Esophagus muscularis mucosa (tissue), 4 donors: ENCODE measurements at regions not wholly inside any gene's neighbourhood (a gene's known extent, or its start where the extent isn't known, plus 50 kb on each side); places are given as distances from the start of the nearest gene placed in this dataset.

ENCODE experiments used
- DNase-seq: peaks from one replicate; pipeline ENCODE4 v3.0.0-alpha.2; 2017; ENCODE audit errors: extremely low spot score
- H3K27ac ChIP-seq, 4 donors: fragments of 200-600 bp; sonication (generic); replicated peaks in 1 of 4; 1 replicate in 3 of 4; 2 replicates in 1 of 4; pipeline ENCODE4 v1.5.1; 2016 to 2019; ENCODE audit warnings: mild to moderate bottlenecking in 1 of 4
- H3K27me3 ChIP-seq, 4 donors: fragments of 200-600 bp; sonication (generic); one replicate each; pipeline versions ENCODE4 v1.5.1 to v1.6.0; 2016 to 2019
- H3K36me3 ChIP-seq, 4 donors: fragments of 200-600 bp; sonication (generic); one replicate each; pipeline ENCODE4 v1.5.1; 2016 to 2019
- H3K4me1 ChIP-seq, 4 donors: fragments of 200-600 bp; sonication (generic); one replicate each; pipeline ENCODE4 v1.5.1; 2016 to 2019
- H3K4me3 ChIP-seq, 4 donors: fragments of 200-600 bp; sonication (generic); 1 replicate in 2 of 4; 2 replicates in 2 of 4; pipeline ENCODE4 v1.5.1; 2016 to 2019; ENCODE audit warnings: mild to moderate bottlenecking in 4 of 4, moderate library complexity in 1 of 4
- H3K9me3 ChIP-seq, 4 donors: fragments of 200-600 bp; sonication (generic); 1 replicate in 3 of 4; 2 replicates in 1 of 4; pipeline ENCODE4 v1.5.1; 2016 to 2019
- EP300 ChIP-seq: sonication (generic); formaldehyde crosslinking; IDR thresholded peaks from one replicate; pipeline ENCODE4 v1.6.1; 2017; ENCODE audit warnings: antibody characterized with exemption
- POLR2A ChIP-seq: fragments of 450-650 bp; IDR thresholded peaks from one replicate; pipeline ENCODE4 v1.6.1; 2017; ENCODE audit warnings: antibody characterized with exemption, moderate library complexity, mild to moderate bottlenecking, low read depth
- POLR2AphosphoS5 ChIP-seq, 2 donors: sonication (generic); formaldehyde crosslinking; IDR thresholded peaks; one replicate each; pipeline ENCODE4 v1.6.1; 2017; ENCODE audit warnings: antibody characterized with exemption in 2 of 2
- WGBS: methylation state at CpG from one replicate; pipeline ENCODE4 v1.1.5; 2018; 5-methylcytosine and 5-hydroxymethylcytosine counted together
- intact Hi-C: fragments of 100-400 bp; cut with DNase I; formaldehyde crosslinking; loops from one replicate; pipeline ENCODE4 v1.15.1; 2023
- TF ChIP-seq, protein P1 (sequence below), 3 experiments: fragments of 200-600 bp in 2 of 3; fragments of 450-650 bp in 1 of 3; sonication (generic) in 2 of 3; IDR thresholded peaks; one replicate each; pipeline ENCODE4 v1.5.1; 2017 to 2019; ENCODE audit warnings: antibody characterized with exemption in 3 of 3, mild to moderate bottlenecking in 2 of 3, moderate library complexity in 1 of 3

DNA sequence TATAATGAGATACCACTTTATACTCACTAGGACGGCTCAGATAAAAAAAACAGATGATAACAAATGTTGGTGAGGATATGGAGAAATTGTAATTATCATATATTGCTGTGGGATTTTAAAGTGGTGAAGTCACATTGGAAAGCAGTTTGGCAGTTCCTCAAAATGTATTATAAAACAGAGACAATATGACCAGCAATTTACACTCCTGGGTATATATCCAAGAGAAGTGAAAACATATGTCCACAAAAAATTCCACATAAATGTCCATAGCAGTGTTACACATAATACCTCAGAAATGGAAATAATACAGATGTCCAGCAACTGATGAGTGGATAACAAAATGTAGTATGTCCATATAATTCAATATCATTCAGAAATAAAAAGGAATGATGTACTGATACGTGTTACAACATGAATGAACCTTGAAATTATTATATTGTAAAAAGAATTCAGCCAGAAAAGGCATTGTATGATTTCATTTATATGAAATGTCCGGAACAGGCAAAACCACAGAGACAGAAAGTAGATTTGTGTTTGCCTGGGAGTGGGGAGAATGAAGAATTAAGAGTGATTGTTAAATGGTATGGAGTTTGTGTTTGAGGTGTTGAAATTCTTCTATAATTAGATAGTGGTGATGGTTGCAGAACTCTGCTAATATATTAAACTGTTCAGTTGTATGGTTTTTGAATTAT is 220.9 kb downstream of the SLC7A11 start:
- DNase-seq = no peak
- no peaks in the 10 kb centered on the region for H3K27me3 ChIP-seq
- TF ChIP-seq EP300 = no peak
- TF ChIP-seq POLR2A = no peak
- no peak for TF ChIP-seq POLR2AphosphoS5 (IDR thresholded peaks at IDR 0.05)
- TF ChIP-seq, protein P1, sequence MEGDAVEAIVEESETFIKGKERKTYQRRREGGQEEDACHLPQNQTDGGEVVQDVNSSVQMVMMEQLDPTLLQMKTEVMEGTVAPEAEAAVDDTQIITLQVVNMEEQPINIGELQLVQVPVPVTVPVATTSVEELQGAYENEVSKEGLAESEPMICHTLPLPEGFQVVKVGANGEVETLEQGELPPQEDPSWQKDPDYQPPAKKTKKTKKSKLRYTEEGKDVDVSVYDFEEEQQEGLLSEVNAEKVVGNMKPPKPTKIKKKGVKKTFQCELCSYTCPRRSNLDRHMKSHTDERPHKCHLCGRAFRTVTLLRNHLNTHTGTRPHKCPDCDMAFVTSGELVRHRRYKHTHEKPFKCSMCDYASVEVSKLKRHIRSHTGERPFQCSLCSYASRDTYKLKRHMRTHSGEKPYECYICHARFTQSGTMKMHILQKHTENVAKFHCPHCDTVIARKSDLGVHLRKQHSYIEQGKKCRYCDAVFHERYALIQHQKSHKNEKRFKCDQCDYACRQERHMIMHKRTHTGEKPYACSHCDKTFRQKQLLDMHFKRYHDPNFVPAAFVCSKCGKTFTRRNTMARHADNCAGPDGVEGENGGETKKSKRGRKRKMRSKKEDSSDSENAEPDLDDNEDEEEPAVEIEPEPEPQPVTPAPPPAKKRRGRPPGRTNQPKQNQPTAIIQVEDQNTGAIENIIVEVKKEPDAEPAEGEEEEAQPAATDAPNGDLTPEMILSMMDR (IDR thresholded peaks at IDR 0.05) = no peak
- H3K27ac ChIP-seq = no peak overlapping the region
- intact Hi-C loops = no loop called here
- H3K36me3 ChIP-seq = no peaks in the 10 kb centered on the region
- H3K9me3 ChIP-seq = no peaks in the 10 kb centered on the region
- 52% methylated on average over 3 of the region's 3 CpGs for WGBS
- H3K4me1 ChIP-seq = no peaks in the 10 kb centered on the region
- no peak overlapping the region for H3K4me3 ChIP-seq

DNA sequence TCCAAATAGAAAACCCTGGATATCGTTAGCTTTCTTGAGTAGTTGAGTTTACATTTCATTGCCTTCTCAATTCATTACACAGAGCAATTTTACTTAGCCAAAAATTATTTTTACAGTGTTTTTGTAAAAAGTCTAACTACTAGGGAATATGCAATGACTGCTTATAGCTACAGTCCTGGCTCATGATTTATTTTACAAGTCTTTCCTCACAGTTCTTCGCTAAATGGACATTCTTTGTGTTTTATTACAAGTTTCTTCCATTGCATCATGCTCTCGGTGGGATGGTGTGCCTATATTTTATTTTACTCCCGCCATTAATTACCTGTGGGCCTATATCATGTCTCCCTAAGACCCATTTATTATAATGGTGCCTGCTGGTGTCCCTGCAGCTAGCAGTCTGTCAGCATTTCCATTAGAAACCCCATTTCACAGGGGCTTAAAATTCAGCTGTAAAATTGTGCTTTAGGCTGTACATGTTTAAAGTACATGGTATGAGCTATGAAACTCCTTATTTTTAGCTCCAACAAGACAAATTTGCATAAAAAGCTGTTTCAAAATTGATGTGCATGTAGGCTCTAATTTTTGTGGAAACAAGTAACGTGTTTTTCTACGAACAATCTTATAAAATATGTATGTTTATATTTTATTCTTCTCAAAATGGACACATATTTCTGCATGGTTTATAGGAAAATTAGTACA is 227.4 kb downstream of the SLC7A11 start:
- intact Hi-C loops = no loop called here
- H3K27ac ChIP-seq = no peak overlapping the region
- no peaks in the 10 kb centered on the region for H3K4me1 ChIP-seq
- TF ChIP-seq POLR2AphosphoS5 (IDR thresholded peaks at IDR 0.05) (no peak), POLR2A (no peak), EP300 (no peak)
- TF ChIP-seq, protein P1 (IDR thresholded peaks at IDR 0.05) = no peak
- WGBS = 71% methylated on average over 6 of the region's 6 CpGs
- DNase-seq = no peak
- H3K36me3 ChIP-seq = no peaks in the 10 kb centered on the region
- no peaks in the 10 kb centered on the region for H3K27me3 ChIP-seq
- no peak overlapping the region for H3K4me3 ChIP-seq
- no peaks in the 10 kb centered on the region for H3K9me3 ChIP-seq

DNA sequence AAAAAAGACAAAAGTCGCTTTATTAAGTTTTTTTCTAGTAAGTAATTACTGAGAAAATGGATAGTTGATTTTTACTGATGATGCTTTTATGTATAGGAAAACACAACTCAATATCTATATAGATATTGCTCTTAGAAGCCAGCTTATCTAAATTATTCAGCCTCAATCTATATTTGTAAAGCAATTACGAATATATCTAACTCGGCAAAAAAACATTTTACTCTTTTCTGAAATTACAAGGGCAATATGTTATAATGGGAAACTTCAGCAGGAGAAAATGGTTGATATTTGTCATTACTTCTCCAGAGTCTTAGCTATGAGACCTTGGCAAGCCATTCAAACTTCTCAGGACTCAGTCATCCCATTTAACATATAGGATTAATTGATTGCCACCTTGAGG is 228.5 kb downstream of the SLC7A11 start:
- no peak overlapping the region for H3K27ac ChIP-seq
- no peaks in the 10 kb centered on the region for H3K27me3 ChIP-seq
- H3K4me1 ChIP-seq = no peaks in the 10 kb centered on the region
- 58% methylated on average over 3 of the region's 3 CpGs for WGBS
- H3K9me3 ChIP-seq = no peaks in the 10 kb centered on the region
- intact Hi-C loops = no loop called here
- DNase-seq = no peak
- H3K4me3 ChIP-seq = no peak overlapping the region
- TF ChIP-seq POLR2A (no peak), POLR2AphosphoS5 (IDR thresholded peaks at IDR 0.05) (no peak), EP300 (no peak)
- TF ChIP-seq, protein P1 (IDR thresholded peaks at IDR 0.05) = no peak
- no peaks in the 10 kb centered on the region for H3K36me3 ChIP-seq

DNA sequence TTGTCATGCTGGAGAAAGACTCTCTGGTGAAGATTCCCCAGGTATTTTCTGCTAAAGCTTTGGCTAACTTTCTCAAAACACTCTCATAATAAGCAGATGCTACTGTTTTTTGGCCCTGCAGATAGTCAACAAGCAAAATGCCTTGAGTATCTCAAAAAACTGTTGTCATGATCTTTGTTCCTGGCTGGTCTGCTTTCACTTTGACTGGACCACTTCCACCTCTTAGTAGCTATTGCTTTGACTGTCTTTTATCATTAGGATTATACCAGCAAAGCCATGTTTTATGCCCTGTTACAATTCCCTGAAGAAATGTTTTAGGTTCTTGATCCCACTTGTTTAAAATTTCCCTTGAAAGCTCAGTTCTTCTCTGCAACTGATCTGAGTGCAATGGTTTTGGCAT is 231.5 kb downstream of the SLC7A11 start:
- H3K27me3 ChIP-seq = no peaks in the 10 kb centered on the region
- H3K36me3 ChIP-seq = no peaks in the 10 kb centered on the region
- no peak for DNase-seq
- no peaks in the 10 kb centered on the region for H3K4me1 ChIP-seq
- no peak for TF ChIP-seq POLR2AphosphoS5 (IDR thresholded peaks at IDR 0.05)
- no peak for TF ChIP-seq POLR2A
- TF ChIP-seq EP300 = no peak
- TF ChIP-seq, protein P1 (IDR thresholded peaks at IDR 0.05) = no peak
- no peaks in the 10 kb centered on the region for H3K9me3 ChIP-seq
- no peak overlapping the region for H3K27ac ChIP-seq
- intact Hi-C loops = no loop called here
- no peak overlapping the region for H3K4me3 ChIP-seq
